IMR-90 (cell line): ENCODE measurements at regions not wholly inside any gene's neighbourhood (a gene's known extent, or its start where the extent isn't known, plus 50 kb on each side); places are given as distances from the start of the nearest gene placed in this dataset.

Experiments used
- BHLHE40 ChIP-seq: fragments of 150-350 bp; IDR thresholded peaks from 2 replicates; pipeline ENCODE4 v1.6.1; 2016; ENCODE audit warnings: mild to moderate bottlenecking, low read depth, low read length
- CEBPB ChIP-seq: IDR thresholded peaks from 2 replicates; pipeline ENCODE4 v1.6.1; 2012; ENCODE audit warnings: low read depth, low read length, improper control_type of control experiment
- CHD1 ChIP-seq: IDR thresholded peaks from 2 replicates; pipeline ENCODE4 v1.6.1; 2012; ENCODE audit warnings: low read depth, low read length, improper control_type of control experiment
- CTCF ChIP-seq: conservative IDR thresholded peaks from 2 replicates; pipeline ENCODE4 v1.5.1; 2012; ENCODE audit warnings: mild to moderate bottlenecking, low read depth, low read length, improper control_type of control experiment
- ELK1 ChIP-seq: fragments of 150-350 bp; IDR thresholded peaks from 2 replicates; pipeline ENCODE4 v1.6.1; 2016; ENCODE audit warnings: low read depth, mild to moderate bottlenecking, low read length, moderate library complexity, borderline replicate concordance
- FOS ChIP-seq: fragments of 150-350 bp; IDR thresholded peaks from 2 replicates; pipeline ENCODE4 v1.6.1; 2016; ENCODE audit warnings: low read depth, low read length
- POLR2A ChIP-seq: IDR thresholded peaks from 2 replicates; pipeline ENCODE4 v1.6.1; 2012; ENCODE audit warnings: mild to moderate bottlenecking, low read depth, low read length
- RAD21 ChIP-seq: IDR thresholded peaks from 2 replicates; pipeline ENCODE4 v1.6.1; 2012; ENCODE audit warnings: low read length, improper control_type of control experiment
- USF2 ChIP-seq: fragments of 150-350 bp; IDR thresholded peaks from 2 replicates; pipeline ENCODE4 v1.6.1; 2017; ENCODE audit warnings: mild to moderate bottlenecking, antibody characterized with exemption, low read length, low read depth

GRCh38 chr1:193807208-193807607, 620.8 kb upstream of the B3GALT2 start:
- no peak for TF ChIP-seq CTCF
- no peak for TF ChIP-seq CEBPB
- no peak for TF ChIP-seq POLR2A
- TF ChIP-seq USF2: no peak
- no peak for TF ChIP-seq RAD21
- no peak for TF ChIP-seq CHD1
- TF ChIP-seq BHLHE40: no peak
- TF ChIP-seq ELK1: no peak
- TF ChIP-seq FOS: no peak
